Neural cell (in vitro differentiated cells): ENCODE measurements at regions not wholly inside any gene's neighbourhood (a gene's known extent, or its start where the extent isn't known, plus 50 kb on each side); places are given as distances from the start of the nearest gene placed in this dataset.

Experiments used
- CTCF ChIP-seq: fragments of 450-650 bp; IDR thresholded peaks from 2 replicates; pipeline ENCODE4 v1.5.1; 2014; ENCODE audit warnings: antibody characterized with exemption, mild to moderate bottlenecking, moderate library complexity; ENCODE audit not compliant: poor library complexity, severe bottlenecking
- EP300 ChIP-seq: fragments of 450-650 bp; conservative IDR thresholded peaks from 2 replicates; pipeline ENCODE4 v1.6.1; 2014; ENCODE audit warnings: antibody characterized with exemption, mild to moderate bottlenecking, moderate library complexity; ENCODE audit not compliant: poor library complexity, severe bottlenecking
- EZH2 ChIP-seq: fragments of 200-600, 300-800 bp; shearing (Covaris generic), sonication (generic); IDR thresholded peaks from 2 replicates; pipeline ENCODE4 v1.6.1; 2014; ENCODE audit warnings: antibody characterized with exemption, low read length, borderline replicate concordance, mild to moderate bottlenecking; ENCODE audit not compliant: insufficient read depth, poor library complexity, severe bottlenecking
- MXI1 ChIP-seq: fragments of 450-650 bp; conservative IDR thresholded peaks from 2 replicates; pipeline ENCODE4 v1.6.1; 2014; ENCODE audit warnings: antibody characterized with exemption, mild to moderate bottlenecking; ENCODE audit not compliant: poor library complexity, severe bottlenecking
- POLR2AphosphoS5 ChIP-seq: IDR thresholded peaks from 2 replicates; pipeline ENCODE4 v1.6.1; 2012
- RAD21 ChIP-seq: fragments of 450-650 bp; conservative IDR thresholded peaks from 2 replicates; pipeline ENCODE4 v1.6.1; 2014; ENCODE audit warnings: antibody characterized with exemption, mild to moderate bottlenecking, moderate library complexity
- TAF1 ChIP-seq: IDR thresholded peaks from 2 replicates; pipeline ENCODE4 v1.6.1; 2012; ENCODE audit warnings: low read depth
- TF ChIP-seq, protein P1 (sequence below): IDR thresholded peaks from 2 replicates; pipeline ENCODE4 v1.6.1; 2012; ENCODE audit warnings: borderline replicate concordance

- TF ChIP-seq EP300 (no peak), CTCF (no peak), MXI1 (no peak), TAF1 (no peak), EZH2 (no peak), RAD21 (no peak), POLR2AphosphoS5 (no peak)
- TF ChIP-seq, protein P1, sequence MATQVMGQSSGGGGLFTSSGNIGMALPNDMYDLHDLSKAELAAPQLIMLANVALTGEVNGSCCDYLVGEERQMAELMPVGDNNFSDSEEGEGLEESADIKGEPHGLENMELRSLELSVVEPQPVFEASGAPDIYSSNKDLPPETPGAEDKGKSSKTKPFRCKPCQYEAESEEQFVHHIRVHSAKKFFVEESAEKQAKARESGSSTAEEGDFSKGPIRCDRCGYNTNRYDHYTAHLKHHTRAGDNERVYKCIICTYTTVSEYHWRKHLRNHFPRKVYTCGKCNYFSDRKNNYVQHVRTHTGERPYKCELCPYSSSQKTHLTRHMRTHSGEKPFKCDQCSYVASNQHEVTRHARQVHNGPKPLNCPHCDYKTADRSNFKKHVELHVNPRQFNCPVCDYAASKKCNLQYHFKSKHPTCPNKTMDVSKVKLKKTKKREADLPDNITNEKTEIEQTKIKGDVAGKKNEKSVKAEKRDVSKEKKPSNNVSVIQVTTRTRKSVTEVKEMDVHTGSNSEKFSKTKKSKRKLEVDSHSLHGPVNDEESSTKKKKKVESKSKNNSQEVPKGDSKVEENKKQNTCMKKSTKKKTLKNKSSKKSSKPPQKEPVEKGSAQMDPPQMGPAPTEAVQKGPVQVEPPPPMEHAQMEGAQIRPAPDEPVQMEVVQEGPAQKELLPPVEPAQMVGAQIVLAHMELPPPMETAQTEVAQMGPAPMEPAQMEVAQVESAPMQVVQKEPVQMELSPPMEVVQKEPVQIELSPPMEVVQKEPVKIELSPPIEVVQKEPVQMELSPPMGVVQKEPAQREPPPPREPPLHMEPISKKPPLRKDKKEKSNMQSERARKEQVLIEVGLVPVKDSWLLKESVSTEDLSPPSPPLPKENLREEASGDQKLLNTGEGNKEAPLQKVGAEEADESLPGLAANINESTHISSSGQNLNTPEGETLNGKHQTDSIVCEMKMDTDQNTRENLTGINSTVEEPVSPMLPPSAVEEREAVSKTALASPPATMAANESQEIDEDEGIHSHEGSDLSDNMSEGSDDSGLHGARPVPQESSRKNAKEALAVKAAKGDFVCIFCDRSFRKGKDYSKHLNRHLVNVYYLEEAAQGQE, result no peak
These were observed 103.4 kb downstream of the ERMARD start for GRCh38 chr6:169854813-169855212.
